K562 (cell line): ENCODE measurements at regions not wholly inside any gene's neighbourhood (a gene's known extent, or its start where the extent isn't known, plus 50 kb on each side); places are given as distances from the start of the nearest gene placed in this dataset.

ENCODE experiments used
- HDAC1 ChIP-seq, 2 experiments: fragments of 450-650 bp; IDR thresholded peaks; 2 replicates each; pipeline ENCODE4 v1.6.1; 2016 to 2017; ENCODE audit warnings: inconsistent platforms in 1 of 2, mild to moderate bottlenecking in 1 of 2, moderate library complexity in 1 of 2
- KDM2B ChIP-seq: fragments of 250-450 bp; sonication (Bioruptor Pico); IDR thresholded peaks from 2 replicates; pipeline ENCODE4 v1.8.0; 2021; ENCODE audit warnings: mild to moderate bottlenecking, moderate library complexity
- MXI1 ChIP-seq: IDR thresholded peaks from 2 replicates; pipeline ENCODE4 v1.6.1; 2011; ENCODE audit warnings: low read depth, mild to moderate bottlenecking, improper control_type of control experiment, low read length
- NFYB ChIP-seq: IDR thresholded peaks from 2 replicates; pipeline ENCODE4 v1.6.1; 2011; ENCODE audit warnings: mild to moderate bottlenecking, moderate library complexity; ENCODE audit not compliant: insufficient read length; ENCODE audit errors: extremely low read depth
- SP1 ChIP-seq: sonication (generic); formaldehyde crosslinking; IDR thresholded peaks from 2 replicates; pipeline ENCODE4 v1.8.1; 2022; ENCODE audit warnings: mild to moderate bottlenecking, missing genetic modification reagents
- ZNF197 ChIP-seq: fragments of 200-800 bp; sonication (Bioruptor generic); IDR thresholded peaks from 2 replicates; pipeline ENCODE4 v1.6.1; 2016; ENCODE audit warnings: low read depth, missing genetic modification characterization, missing compliant biosample characterization
- TF ChIP-seq, protein P1 (sequence below): fragments of 250-450 bp; sonication (Bioruptor Pico); IDR thresholded peaks from 2 replicates; pipeline ENCODE4 v1.8.0; 2021; ENCODE audit warnings: moderate library complexity, mild to moderate bottlenecking, inconsistent platforms
- TF ChIP-seq, protein P2 (sequence below): fragments of 200-800 bp; sonication (Bioruptor generic); IDR thresholded peaks from 2 replicates; pipeline ENCODE4 v1.6.1; 2016; ENCODE audit warnings: missing genetic modification characterization, missing compliant biosample characterization
- TF ChIP-seq, protein P3 (sequence below): fragments of 450-650 bp; formaldehyde crosslinking; IDR thresholded peaks from 2 replicates; pipeline ENCODE4 v1.4.0; 2020; ENCODE audit warnings: mild to moderate bottlenecking, moderate library complexity

DNA sequence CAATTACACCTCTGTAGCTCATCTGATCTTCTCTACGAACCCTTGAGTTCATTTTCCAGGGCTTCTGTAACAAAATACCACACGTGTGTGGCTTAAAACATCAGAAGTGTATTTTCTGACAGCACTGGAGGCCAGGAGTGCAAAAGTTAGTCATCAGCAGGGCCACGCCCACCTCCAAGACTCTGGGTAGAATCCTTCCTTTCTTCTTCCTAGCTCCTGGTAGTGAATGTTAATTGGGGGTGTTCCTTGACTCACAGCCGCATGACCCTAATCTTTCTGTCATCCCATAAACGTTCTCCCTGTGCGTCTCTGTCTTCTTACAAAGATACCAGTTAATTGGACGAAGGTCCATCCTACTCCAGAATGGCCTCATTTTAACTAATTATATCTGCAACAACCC, 115.0 kb downstream of the TRIML1 start (continued):
- TF ChIP-seq, protein P1, sequence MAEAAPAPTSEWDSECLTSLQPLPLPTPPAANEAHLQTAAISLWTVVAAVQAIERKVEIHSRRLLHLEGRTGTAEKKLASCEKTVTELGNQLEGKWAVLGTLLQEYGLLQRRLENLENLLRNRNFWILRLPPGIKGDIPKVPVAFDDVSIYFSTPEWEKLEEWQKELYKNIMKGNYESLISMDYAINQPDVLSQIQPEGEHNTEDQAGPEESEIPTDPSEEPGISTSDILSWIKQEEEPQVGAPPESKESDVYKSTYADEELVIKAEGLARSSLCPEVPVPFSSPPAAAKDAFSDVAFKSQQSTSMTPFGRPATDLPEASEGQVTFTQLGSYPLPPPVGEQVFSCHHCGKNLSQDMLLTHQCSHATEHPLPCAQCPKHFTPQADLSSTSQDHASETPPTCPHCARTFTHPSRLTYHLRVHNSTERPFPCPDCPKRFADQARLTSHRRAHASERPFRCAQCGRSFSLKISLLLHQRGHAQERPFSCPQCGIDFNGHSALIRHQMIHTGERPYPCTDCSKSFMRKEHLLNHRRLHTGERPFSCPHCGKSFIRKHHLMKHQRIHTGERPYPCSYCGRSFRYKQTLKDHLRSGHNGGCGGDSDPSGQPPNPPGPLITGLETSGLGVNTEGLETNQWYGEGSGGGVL = no peak
- no peak for TF ChIP-seq HDAC1 (IDR thresholded peaks at IDR 0.05)
- TF ChIP-seq, protein P2, sequence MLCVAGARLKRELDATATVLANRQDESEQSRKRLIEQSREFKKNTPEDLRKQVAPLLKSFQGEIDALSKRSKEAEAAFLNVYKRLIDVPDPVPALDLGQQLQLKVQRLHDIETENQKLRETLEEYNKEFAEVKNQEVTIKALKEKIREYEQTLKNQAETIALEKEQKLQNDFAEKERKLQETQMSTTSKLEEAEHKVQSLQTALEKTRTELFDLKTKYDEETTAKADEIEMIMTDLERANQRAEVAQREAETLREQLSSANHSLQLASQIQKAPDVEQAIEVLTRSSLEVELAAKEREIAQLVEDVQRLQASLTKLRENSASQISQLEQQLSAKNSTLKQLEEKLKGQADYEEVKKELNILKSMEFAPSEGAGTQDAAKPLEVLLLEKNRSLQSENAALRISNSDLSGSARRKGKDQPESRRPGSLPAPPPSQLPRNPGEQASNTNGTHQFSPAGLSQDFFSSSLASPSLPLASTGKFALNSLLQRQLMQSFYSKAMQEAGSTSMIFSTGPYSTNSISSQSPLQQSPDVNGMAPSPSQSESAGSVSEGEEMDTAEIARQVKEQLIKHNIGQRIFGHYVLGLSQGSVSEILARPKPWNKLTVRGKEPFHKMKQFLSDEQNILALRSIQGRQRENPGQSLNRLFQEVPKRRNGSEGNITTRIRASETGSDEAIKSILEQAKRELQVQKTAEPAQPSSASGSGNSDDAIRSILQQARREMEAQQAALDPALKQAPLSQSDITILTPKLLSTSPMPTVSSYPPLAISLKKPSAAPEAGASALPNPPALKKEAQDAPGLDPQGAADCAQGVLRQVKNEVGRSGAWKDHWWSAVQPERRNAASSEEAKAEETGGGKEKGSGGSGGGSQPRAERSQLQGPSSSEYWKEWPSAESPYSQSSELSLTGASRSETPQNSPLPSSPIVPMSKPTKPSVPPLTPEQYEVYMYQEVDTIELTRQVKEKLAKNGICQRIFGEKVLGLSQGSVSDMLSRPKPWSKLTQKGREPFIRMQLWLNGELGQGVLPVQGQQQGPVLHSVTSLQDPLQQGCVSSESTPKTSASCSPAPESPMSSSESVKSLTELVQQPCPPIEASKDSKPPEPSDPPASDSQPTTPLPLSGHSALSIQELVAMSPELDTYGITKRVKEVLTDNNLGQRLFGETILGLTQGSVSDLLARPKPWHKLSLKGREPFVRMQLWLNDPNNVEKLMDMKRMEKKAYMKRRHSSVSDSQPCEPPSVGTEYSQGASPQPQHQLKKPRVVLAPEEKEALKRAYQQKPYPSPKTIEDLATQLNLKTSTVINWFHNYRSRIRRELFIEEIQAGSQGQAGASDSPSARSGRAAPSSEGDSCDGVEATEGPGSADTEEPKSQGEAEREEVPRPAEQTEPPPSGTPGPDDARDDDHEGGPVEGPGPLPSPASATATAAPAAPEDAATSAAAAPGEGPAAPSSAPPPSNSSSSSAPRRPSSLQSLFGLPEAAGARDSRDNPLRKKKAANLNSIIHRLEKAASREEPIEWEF (CRISPR knock-in tag) = no peak
- no peak for TF ChIP-seq NFYB
- TF ChIP-seq MXI1 = no peak
- TF ChIP-seq KDM2B (CRISPR knock-in tag) = no peak
- TF ChIP-seq, protein P3, sequence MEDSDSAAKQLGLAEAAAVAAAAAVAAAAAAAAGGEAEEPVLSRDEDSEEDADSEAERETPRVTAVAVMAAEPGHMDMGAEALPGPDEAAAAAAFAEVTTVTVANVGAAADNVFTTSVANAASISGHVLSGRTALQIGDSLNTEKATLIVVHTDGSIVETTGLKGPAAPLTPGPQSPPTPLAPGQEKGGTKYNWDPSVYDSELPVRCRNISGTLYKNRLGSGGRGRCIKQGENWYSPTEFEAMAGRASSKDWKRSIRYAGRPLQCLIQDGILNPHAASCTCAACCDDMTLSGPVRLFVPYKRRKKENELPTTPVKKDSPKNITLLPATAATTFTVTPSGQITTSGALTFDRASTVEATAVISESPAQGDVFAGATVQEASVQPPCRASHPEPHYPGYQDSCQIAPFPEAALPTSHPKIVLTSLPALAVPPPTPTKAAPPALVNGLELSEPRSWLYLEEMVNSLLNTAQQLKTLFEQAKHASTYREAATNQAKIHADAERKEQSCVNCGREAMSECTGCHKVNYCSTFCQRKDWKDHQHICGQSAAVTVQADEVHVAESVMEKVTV = no peak
- no peak for TF ChIP-seq SP1 (CRISPR knock-in tag)
- TF ChIP-seq ZNF197 (CRISPR knock-in tag) = no peak
